CD14-positive monocyte (primary cell): ENCODE measurements at regions not wholly inside any gene's neighbourhood (a gene's known extent, or its start where the extent isn't known, plus 50 kb on each side); places are given as distances from the start of the nearest gene placed in this dataset.
A peak's percentile ranks its signal among the peaks of the same experiment; 100 is the strongest.

Source experiments
- DNase-seq, 3 donors: peaks; one replicate each; pipeline ENCODE4 v3.0.0-alpha.2; 2011 to 2022
- H2AFZ ChIP-seq: 2 replicates; pipeline ENCODE4 v1.6.0; 2012; ENCODE audit warnings: mild to moderate bottlenecking, low read depth, low read length, inconsistent platforms; ENCODE audit not compliant: insufficient read depth, poor library complexity, severe bottlenecking
- H3K27ac ChIP-seq, 2 donors: 1 replicate in 1 of 2; 2 replicates in 1 of 2; pipeline ENCODE4 v1.5.1; 2012 to 2013; ENCODE audit warnings: low read length in 2 of 2, control low read depth in 1 of 2, inconsistent platforms in 1 of 2, low read depth in 1 of 2, mild to moderate bottlenecking in 1 of 2
- H3K27me3 ChIP-seq, 2 donors: one replicate each; pipeline versions ENCODE4 v1.6.0 to v1.6.1; 2011 to 2013; ENCODE audit warnings: low read length in 2 of 2; ENCODE audit not compliant: control insufficient read depth in 2 of 2, insufficient read depth in 2 of 2
- H3K36me3 ChIP-seq, 2 donors: replicated peaks in 1 of 2; 1 replicate in 1 of 2; 2 replicates in 1 of 2; pipeline versions ENCODE4 v1.5.1 to v1.6.1; 2012 to 2013; ENCODE audit warnings: low read length in 2 of 2, control low read depth in 1 of 2, inconsistent platforms in 1 of 2, mild to moderate bottlenecking in 1 of 2; ENCODE audit not compliant: insufficient read depth in 2 of 2, control insufficient read depth in 1 of 2
- H3K4me1 ChIP-seq, 2 donors: 1 replicate in 1 of 2; 2 replicates in 1 of 2; pipeline versions ENCODE4 v1.5.1 to v1.6.1; 2012 to 2013; ENCODE audit warnings: low read length in 2 of 2, control low read depth in 1 of 2, inconsistent platforms in 1 of 2, mild to moderate bottlenecking in 1 of 2, moderate library complexity in 1 of 2; ENCODE audit not compliant: insufficient read depth in 2 of 2, control insufficient read depth in 1 of 2
- H3K4me2 ChIP-seq: replicated peaks from 2 replicates; pipeline ENCODE3; 2012; ENCODE audit warnings: low read length, moderate library complexity, mild to moderate bottlenecking; ENCODE audit not compliant: poor library complexity, severe bottlenecking; ENCODE audit errors: extremely low read depth
- H3K4me3 ChIP-seq, 3 experiments: fragments of 200-600 bp in 1 of 3; sonication (generic) in 1 of 3; replicated peaks in 1 of 3; 1 replicate in 2 of 3; 2 replicates in 1 of 3; pipeline ENCODE4 v1.5.1; 2011 to 2013; ENCODE audit warnings: low read length in 3 of 3, mild to moderate bottlenecking in 3 of 3, control low read depth in 2 of 3, low read depth in 2 of 3, inconsistent platforms in 1 of 3, moderate library complexity in 1 of 3
- H3K79me2 ChIP-seq: 2 replicates; pipeline ENCODE4 v1.6.0; 2012; ENCODE audit warnings: mild to moderate bottlenecking, control low read depth, inconsistent platforms, low read length, moderate library complexity; ENCODE audit not compliant: insufficient read depth
- H3K9ac ChIP-seq: 2 replicates; pipeline ENCODE4 v1.6.0; 2017; ENCODE audit warnings: low read length, mild to moderate bottlenecking; ENCODE audit not compliant: insufficient read depth, poor library complexity, severe bottlenecking
- H3K9me3 ChIP-seq, 2 donors: replicated peaks in 1 of 2; 1 replicate in 1 of 2; 2 replicates in 1 of 2; pipeline versions ENCODE4 v1.5.1 to v1.6.1; 2012 to 2013; ENCODE audit warnings: low read length in 2 of 2, control low read depth in 1 of 2; ENCODE audit not compliant: control insufficient read depth in 1 of 2, insufficient read depth in 1 of 2
- H4K20me1 ChIP-seq: 2 replicates; pipeline ENCODE4 v1.6.0; 2012; ENCODE audit warnings: mild to moderate bottlenecking, low read length, control low read depth, moderate library complexity; ENCODE audit not compliant: insufficient read depth
- H3K27ac Mint-ChIP-seq, 7 donors: one replicate each; pipeline ENCODE4 v1.8.0; 2020; ENCODE audit warnings: mild to moderate bottlenecking in 7 of 7, mixed read lengths in 7 of 7, moderate library complexity in 6 of 7, inconsistent platforms in 2 of 7
- H3K27me3 Mint-ChIP-seq, 3 donors: one replicate each; pipeline ENCODE4 v1.8.0; 2021 to 2022; ENCODE audit warnings: low read depth in 3 of 3, mild to moderate bottlenecking in 3 of 3, mixed read lengths in 3 of 3, moderate library complexity in 3 of 3, inconsistent platforms in 1 of 3
- H3K36me3 Mint-ChIP-seq, 2 donors: one replicate each; pipeline ENCODE4 v1.8.0; 2020; ENCODE audit warnings: mixed read lengths in 2 of 2, inconsistent platforms in 1 of 2, mild to moderate bottlenecking in 1 of 2
- H3K4me1 Mint-ChIP-seq: one replicate; pipeline ENCODE4 v1.8.0; 2020; ENCODE audit warnings: mild to moderate bottlenecking, mixed read lengths
- H3K4me3 Mint-ChIP-seq, 2 donors: one replicate each; pipeline ENCODE4 v1.8.0; 2020; ENCODE audit warnings: mild to moderate bottlenecking in 2 of 2, mixed read lengths in 2 of 2, moderate library complexity in 1 of 2
- H3K9me3 Mint-ChIP-seq, 7 donors: one replicate each; pipeline ENCODE4 v1.8.0; 2020 to 2022; ENCODE audit warnings: mixed read lengths in 7 of 7, mild to moderate bottlenecking in 6 of 7, moderate library complexity in 6 of 7, inconsistent platforms in 2 of 7
- CTCF ChIP-seq: fragments of 200-600 bp; IDR thresholded peaks from one replicate; pipeline ENCODE4 v1.8.0; 2022; ENCODE audit warnings: antibody characterized with exemption, mild to moderate bottlenecking
- WGBS: methylation state at CpG from one replicate; pipeline ENCODE4 v1.1.5; 2013; ENCODE audit warnings: missing lambda C conversion rate; ENCODE audit not compliant: insufficient coverage; 5-methylcytosine and 5-hydroxymethylcytosine counted together
- intact Hi-C, 2 donors: fragments of 100-400 bp; cut with micrococcal nuclease; formaldehyde crosslinking; loops; one replicate each; pipeline versions ENCODE4 v1.15.0 to v1.15.1; 2023

- 27% methylated on average over 3 of the region's 4 CpGs for WGBS
- Histone ChIP-seq H4K20me1 (no peaks in the 10 kb centered on the region), H3K27ac (no peak overlapping the region), H3K9ac (no peak overlapping the region), H3K79me2 (no peaks in the 10 kb centered on the region), H3K27me3 (peaks cover 35 to 68% of the 10 kb centered on the region in 2 donors), H3K4me3 (no peak overlapping the region), H3K9me3 (no peaks in the 10 kb centered on the region), H2AFZ (no peak overlapping the region), H3K4me2 (no peak overlapping the region), H3K36me3 (no peaks in the 10 kb centered on the region), H3K4me1 (no peaks in the 10 kb centered on the region)
- Mint-ChIP-seq H3K36me3 (no peaks in the 10 kb centered on the region), H3K27ac (no peak overlapping the region), H3K9me3 (no peaks in the 10 kb centered on the region), H3K4me3 (peak overlapping the region in 1 of 2 donors; percentile 19), H3K27me3 (peaks cover 30 to 64% (median 34%) of the 10 kb centered on the region in 3 donors), H3K4me1 (no peaks in the 10 kb centered on the region)
- DNase-seq: no peak
- TF ChIP-seq CTCF: no peak
- intact Hi-C loops: no loop called here
These were observed 78.0 kb upstream of the TMEM33 start for GRCh38 chr4:41857226-41857641.

- Mint-ChIP-seq H3K4me1 (no peaks in the 10 kb centered on the region), H3K27me3 (peaks cover 29 to 63% (median 33%) of the 10 kb centered on the region in 3 donors), H3K9me3 (no peaks in the 10 kb centered on the region), H3K27ac (no peak overlapping the region), H3K4me3 (peak overlapping the region in 1 of 2 donors; percentile 19), H3K36me3 (no peaks in the 10 kb centered on the region)
- no peaks in the 10 kb centered on the region for H3K9me3 ChIP-seq
- no peak for TF ChIP-seq CTCF
- no peaks in the 10 kb centered on the region for H3K4me1 ChIP-seq
- H3K4me2 ChIP-seq: no peak overlapping the region
- H3K9ac ChIP-seq: no peak overlapping the region
- no peak overlapping the region for H2AFZ ChIP-seq
- intact Hi-C loops: no loop called here
- H3K27me3 ChIP-seq: peaks cover 33 to 65% of the 10 kb centered on the region in 2 donors
- H3K36me3 ChIP-seq: no peaks in the 10 kb centered on the region
- DNase-seq: no peak
- no peak overlapping the region for H3K4me3 ChIP-seq
- H3K79me2 ChIP-seq: no peaks in the 10 kb centered on the region
- H4K20me1 ChIP-seq: no peaks in the 10 kb centered on the region
- no CpG with 5 or more reads among the region's 2 CpGs for WGBS
- H3K27ac ChIP-seq: no peak overlapping the region
These were observed 78.4 kb upstream of the TMEM33 start for GRCh38 chr4:41856797-41857196.
